Thoracic aorta (tissue), 2 donors: ENCODE measurements at regions not wholly inside any gene's neighbourhood (a gene's known extent, or its start where the extent isn't known, plus 50 kb on each side); places are given as distances from the start of the nearest gene placed in this dataset.

ENCODE experiments used
- ATAC-seq: fragments of 150-250 bp; one replicate; pipeline ENCODE4 v1.8.0; 2017; ENCODE audit warnings: low read depth; ENCODE audit not compliant: insufficient number of reproducible peaks, low FRiP score
- DNase-seq: peaks from one replicate; pipeline ENCODE4 v3.0.0-alpha.2; 2020; ENCODE audit warnings: low spot score
- H3K27ac ChIP-seq, 2 donors: fragments of 200-600 bp; sonication (generic); 1 replicate in 1 of 2; 2 replicates in 1 of 2; pipeline ENCODE4 v1.5.1; 2016; ENCODE audit warnings: mild to moderate bottlenecking in 2 of 2, moderate library complexity in 2 of 2
- H3K27me3 ChIP-seq: fragments of 200-600 bp; sonication (generic); replicated peaks from 2 replicates; pipeline ENCODE4 v1.6.0; 2016; ENCODE audit warnings: mild to moderate bottlenecking; ENCODE audit not compliant: insufficient read depth
- H3K36me3 ChIP-seq: fragments of 200-600 bp; sonication (generic); one replicate; pipeline ENCODE4 v1.5.1; 2016
- H3K4me1 ChIP-seq, 2 donors: fragments of 200-600 bp; sonication (generic); 1 replicate in 1 of 2; 2 replicates in 1 of 2; pipeline versions ENCODE4 v1.5.1 to v1.6.0; 2016; ENCODE audit warnings: low read depth in 2 of 2, mild to moderate bottlenecking in 1 of 2; ENCODE audit not compliant: control insufficient read depth in 1 of 2
- H3K4me3 ChIP-seq: fragments of 200-600 bp; sonication (generic); 2 replicates; pipeline ENCODE4 v1.5.1; 2016; ENCODE audit warnings: mild to moderate bottlenecking
- H3K9me3 ChIP-seq: fragments of 200-600 bp; sonication (generic); 2 replicates; pipeline ENCODE4 v1.5.1; 2016
- CTCF ChIP-seq: fragments of 200-600 bp; sonication (generic); IDR thresholded peaks from one replicate; pipeline ENCODE4 v1.5.1; 2019; ENCODE audit warnings: antibody characterized with exemption

DNA sequence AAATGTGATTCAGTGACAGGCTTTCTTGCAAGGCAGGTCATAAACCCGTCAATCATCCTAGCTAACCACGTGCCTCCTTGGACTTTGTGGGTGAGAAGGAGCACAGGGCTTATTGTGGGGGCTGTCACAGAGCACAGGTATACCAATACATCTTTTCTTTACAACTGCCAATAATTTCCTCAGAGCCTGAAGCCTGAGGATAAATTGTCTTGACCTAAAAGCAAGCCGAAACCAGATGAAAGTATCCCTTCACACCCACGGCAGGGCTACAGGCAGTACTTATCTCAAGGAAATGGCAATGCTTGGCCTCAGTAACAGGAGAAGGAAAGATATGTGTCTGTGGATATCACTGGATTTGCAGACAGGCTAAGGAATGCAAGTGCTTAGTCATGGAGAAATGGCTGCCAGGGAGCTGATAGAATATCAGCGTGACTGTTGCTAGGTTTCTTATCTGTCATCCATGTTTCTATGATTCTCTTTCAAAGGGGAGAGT lies 90.3 kb upstream of the ZNF366 start:
- DNase-seq (no peak), ATAC-seq (no peak)
- TF ChIP-seq CTCF = no peak

DNA sequence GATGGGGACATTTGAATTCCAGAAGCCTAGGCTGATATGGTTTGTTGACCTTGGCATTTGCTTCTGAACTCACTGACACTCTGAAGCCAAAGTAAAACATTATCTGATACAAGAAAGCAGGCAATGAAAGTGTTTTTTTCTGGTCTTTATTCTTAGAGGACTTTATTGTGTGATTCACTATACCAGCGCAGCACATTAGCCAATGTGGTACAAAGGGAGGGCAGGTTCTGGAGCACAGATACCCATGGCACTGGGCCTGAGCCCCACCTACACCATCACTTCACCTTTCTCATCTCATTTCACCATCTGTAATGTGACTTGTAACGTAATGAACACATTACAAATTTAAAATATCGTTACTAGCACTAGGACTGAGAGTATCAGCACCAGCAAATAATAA lies 89.7 kb upstream of the ZNF366 start:
- Histone ChIP-seq H3K27me3 (no peaks in the 10 kb centered on the region), H3K4me1 (peaks cover 32 to 48% of the 10 kb centered on the region in 2 donors), H3K9me3 (no peaks in the 10 kb centered on the region), H3K36me3 (no peaks in the 10 kb centered on the region), H3K27ac (no peak overlapping the region), H3K4me3 (no peak overlapping the region)
- ATAC-seq (no peak), DNase-seq (no peak)
- no peak for TF ChIP-seq CTCF

More for the DNA sequence above, 90.3 kb upstream of the ZNF366 start:
- Histone ChIP-seq H3K4me1 (peaks cover 32 to 48% of the 10 kb centered on the region in 2 donors), H3K9me3 (no peaks in the 10 kb centered on the region), H3K4me3 (no peak overlapping the region), H3K27me3 (no peaks in the 10 kb centered on the region), H3K36me3 (no peaks in the 10 kb centered on the region), H3K27ac (peak overlapping the region in 1 of 2 donors; percentile 63)

GRCh38 chr5:72588640-72589039 lies 81.4 kb upstream of the ZNF366 start:
- TF ChIP-seq CTCF = no peak
- H3K9me3 ChIP-seq = no peaks in the 10 kb centered on the region
- no peak for ATAC-seq
- no peaks in the 10 kb centered on the region for H3K36me3 ChIP-seq
- no peak overlapping the region for H3K27ac ChIP-seq
- no peak overlapping the region for H3K4me3 ChIP-seq
- H3K27me3 ChIP-seq = no peaks in the 10 kb centered on the region
- no peak for DNase-seq
- peaks cover 0 to 22% of the 10 kb centered on the region in 2 donors for H3K4me1 ChIP-seq

DNA sequence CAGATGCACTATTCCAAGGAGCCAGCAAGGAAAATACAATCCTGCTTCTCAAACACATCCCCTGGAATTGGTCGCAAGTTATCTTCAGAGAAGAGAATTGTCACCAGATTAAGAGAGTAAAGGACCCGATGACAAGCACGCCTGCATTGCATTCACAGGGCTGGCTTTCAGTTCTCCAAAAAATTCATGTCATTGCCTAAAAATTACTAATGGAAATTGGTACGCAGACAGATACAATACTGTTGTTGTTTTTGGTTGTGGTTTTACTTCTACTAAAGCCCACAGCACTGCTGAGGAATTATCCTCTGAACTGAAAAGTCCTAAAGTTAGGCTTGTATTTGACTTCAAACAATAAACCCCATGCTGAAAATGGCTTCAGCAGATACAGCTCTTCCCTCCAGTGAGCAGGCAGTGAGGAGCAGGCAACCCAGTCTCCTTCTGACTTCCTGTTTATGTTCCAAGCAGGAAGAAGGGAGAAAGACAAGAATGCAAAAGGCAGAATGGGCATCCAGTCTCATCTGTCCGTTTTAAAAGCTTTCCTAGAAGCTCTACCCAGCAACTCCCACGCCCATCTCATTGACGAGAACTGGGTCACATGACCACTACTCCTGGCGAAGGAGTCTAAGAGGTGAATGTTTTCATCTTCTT lies 80.6 kb upstream of the ZNF366 start:
- ATAC-seq (no peak), DNase-seq (no peak)
- H3K27ac ChIP-seq = no peak overlapping the region
- no peak overlapping the region for H3K4me3 ChIP-seq
- no peak for TF ChIP-seq CTCF
- peaks cover 0 to 22% of the 10 kb centered on the region in 2 donors for H3K4me1 ChIP-seq
- no peaks in the 10 kb centered on the region for H3K9me3 ChIP-seq
- no peaks in the 10 kb centered on the region for H3K27me3 ChIP-seq
- H3K36me3 ChIP-seq = no peaks in the 10 kb centered on the region

GRCh38 chr5:72586788-72587530 lies 79.7 kb upstream of the ZNF366 start:
- Histone ChIP-seq H3K27me3 (no peaks in the 10 kb centered on the region), H3K27ac (no peak overlapping the region), H3K4me1 (peaks cover 0 to 22% of the 10 kb centered on the region in 2 donors), H3K36me3 (no peaks in the 10 kb centered on the region), H3K9me3 (no peaks in the 10 kb centered on the region), H3K4me3 (no peak overlapping the region)
- DNase-seq = no peak
- no peak for TF ChIP-seq CTCF
- no peak for ATAC-seq
